Spleen (tissue), 7 donors: ENCODE measurements at regions not wholly inside any gene's neighbourhood (a gene's known extent, or its start where the extent isn't known, plus 50 kb on each side); places are given as distances from the start of the nearest gene placed in this dataset.

Source experiments
- POLR2A ChIP-seq, 3 donors: fragments of 450-650 bp; IDR thresholded peaks; one replicate each; pipeline ENCODE4 v1.5.1; 2017; ENCODE audit warnings: antibody characterized with exemption in 3 of 3, mild to moderate bottlenecking in 1 of 3
- POLR2AphosphoS5 ChIP-seq, 3 donors: sonication (generic); formaldehyde crosslinking; IDR thresholded peaks; one replicate each; pipeline ENCODE4 v1.5.1; 2017; ENCODE audit warnings: antibody characterized with exemption in 3 of 3
- TF ChIP-seq, protein P1 (sequence below), 11 experiments: fragments of 200-600 bp in 7 of 11; fragments of 450-650 bp in 4 of 11; sonication (generic) in 4 of 11; IDR thresholded peaks in 8 of 11; conservative IDR thresholded peaks in 3 of 11; 1 replicate in 7 of 11; 2 replicates in 4 of 11; pipeline versions ENCODE4 v1.4.0 to v1.8.0; 2016 to 2021; ENCODE audit warnings: antibody characterized with exemption in 11 of 11, inconsistent platforms in 4 of 11, mild to moderate bottlenecking in 1 of 11
- donor health status: DM: no; HTN: no; CAD: no; lungs with moderate emphysema.
- donor health status: DM: no; HTN: no; CAD: no.
- donor health status: DM: no; HTN: no; CAD: no.

- TF ChIP-seq, protein P1, sequence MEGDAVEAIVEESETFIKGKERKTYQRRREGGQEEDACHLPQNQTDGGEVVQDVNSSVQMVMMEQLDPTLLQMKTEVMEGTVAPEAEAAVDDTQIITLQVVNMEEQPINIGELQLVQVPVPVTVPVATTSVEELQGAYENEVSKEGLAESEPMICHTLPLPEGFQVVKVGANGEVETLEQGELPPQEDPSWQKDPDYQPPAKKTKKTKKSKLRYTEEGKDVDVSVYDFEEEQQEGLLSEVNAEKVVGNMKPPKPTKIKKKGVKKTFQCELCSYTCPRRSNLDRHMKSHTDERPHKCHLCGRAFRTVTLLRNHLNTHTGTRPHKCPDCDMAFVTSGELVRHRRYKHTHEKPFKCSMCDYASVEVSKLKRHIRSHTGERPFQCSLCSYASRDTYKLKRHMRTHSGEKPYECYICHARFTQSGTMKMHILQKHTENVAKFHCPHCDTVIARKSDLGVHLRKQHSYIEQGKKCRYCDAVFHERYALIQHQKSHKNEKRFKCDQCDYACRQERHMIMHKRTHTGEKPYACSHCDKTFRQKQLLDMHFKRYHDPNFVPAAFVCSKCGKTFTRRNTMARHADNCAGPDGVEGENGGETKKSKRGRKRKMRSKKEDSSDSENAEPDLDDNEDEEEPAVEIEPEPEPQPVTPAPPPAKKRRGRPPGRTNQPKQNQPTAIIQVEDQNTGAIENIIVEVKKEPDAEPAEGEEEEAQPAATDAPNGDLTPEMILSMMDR (IDR thresholded peaks at IDR 0.05 in 8 of 11, conservative IDR thresholded peaks at IDR 0.05 in 3 of 11), result no peak
- TF ChIP-seq POLR2A (IDR thresholded peaks at IDR 0.05) (no peak), POLR2AphosphoS5 (IDR thresholded peaks at IDR 0.05) (no peak)
Observed at GRCh38 chr4:111362941-111363361, 740.1 kb upstream of the PITX2 start.
